Fibroblast of the conjunctiva (primary cell): ENCODE measurements at regions not wholly inside any gene's neighbourhood (a gene's known extent, or its start where the extent isn't known, plus 50 kb on each side); places are given as distances from the start of the nearest gene placed in this dataset.

Source experiments
- DNase-seq: peaks from one replicate; pipeline ENCODE4 v3.0.0-alpha.2; 2010; ENCODE audit warnings: low read depth

DNA sequence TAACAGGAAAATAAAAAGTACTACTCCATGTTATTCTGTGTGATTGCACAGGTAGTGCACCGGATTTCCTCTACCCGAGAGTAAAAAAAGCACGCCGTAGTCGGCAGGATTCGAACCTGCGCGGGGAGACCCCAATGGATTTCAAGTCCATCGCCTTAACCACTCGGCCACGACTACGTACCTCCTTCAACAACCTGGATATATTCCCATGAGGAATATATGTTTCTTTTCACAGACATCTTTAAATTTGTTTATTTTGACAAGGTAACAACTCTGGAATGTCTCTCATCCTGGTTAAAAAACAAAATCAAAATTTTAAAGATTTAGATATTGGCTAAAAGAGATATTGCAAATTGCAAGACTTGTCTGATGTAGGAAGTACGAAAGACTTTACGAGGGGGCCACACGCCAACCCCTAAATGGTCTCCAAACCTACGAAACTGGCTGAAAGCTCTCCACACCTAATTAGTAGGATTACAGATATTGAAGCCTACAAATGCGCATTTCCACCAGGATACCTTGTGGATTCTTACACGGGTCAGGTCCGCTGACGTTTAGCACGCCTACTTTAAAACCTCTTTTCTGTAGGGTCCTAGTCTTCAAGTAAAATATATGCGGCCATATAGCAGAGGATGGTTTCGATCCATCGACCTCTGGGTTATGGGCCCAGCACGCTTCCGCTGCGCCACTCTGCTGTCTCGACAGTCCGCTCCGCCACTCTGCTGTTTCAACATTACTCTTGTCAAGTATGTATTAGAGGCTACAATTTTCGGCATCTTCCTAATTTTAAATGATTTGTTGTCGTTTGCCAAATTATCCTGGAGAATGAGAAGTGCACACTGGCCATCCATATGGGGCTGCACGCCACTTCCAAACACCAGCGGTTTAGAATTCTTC lies 52.2 kb upstream of the BTN3A2 start:
- peak; percentile 83 for DNase-seq
